HG03571 (cell line): ENCODE measurements at regions not wholly inside any gene's neighbourhood (a gene's known extent, or its start where the extent isn't known, plus 50 kb on each side); places are given as distances from the start of the nearest gene placed in this dataset.

ENCODE experiments used
- ATAC-seq: cut with Tn5 transposase; IDR thresholded peaks from one replicate; pipeline ENCODE4 v1.9.1; 2021; ENCODE audit not compliant: unreplicated experiment

GRCh38 chr2:221335219-221335752 lies 236.8 kb downstream of the EPHA4 start:
- no peak for ATAC-seq

- no peak for ATAC-seq
These were observed 235.1 kb downstream of the EPHA4 start for GRCh38 chr2:221336967-221337366.

DNA sequence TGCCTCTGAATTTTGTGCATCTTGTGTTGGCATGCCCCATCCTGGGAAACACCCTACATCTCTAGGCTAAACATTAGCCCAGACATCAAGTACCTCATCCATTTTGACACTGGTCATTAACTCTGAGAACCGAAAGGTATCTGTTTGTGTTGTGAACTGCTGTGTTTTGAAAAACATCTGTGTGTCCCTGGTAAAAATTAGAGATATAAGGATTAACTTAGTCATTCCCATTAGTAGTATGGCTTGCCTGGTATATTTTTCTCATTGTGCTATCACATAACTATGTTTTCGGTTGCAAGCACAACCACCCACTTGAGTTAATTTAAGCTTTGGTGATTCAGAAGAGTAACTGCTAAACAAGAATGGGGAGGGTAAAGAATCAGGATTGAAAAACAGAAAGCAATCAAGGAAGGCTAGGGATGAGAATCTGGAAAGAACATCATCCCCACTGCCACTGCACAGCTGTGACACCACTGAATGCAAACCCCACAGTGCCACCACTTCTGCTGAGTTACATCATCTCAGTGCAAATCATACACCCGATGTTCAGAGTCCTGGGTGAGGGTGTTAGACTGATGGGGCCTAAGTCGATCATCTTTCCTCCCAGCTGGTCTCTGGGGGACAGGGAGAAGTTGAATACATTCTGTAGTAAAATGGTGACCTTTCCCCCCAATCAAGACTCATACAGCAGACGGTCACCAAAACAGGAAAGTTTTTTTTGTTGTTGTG lies 234.0 kb downstream of the EPHA4 start:
- ATAC-seq, result no peak

GRCh38 chr2:221342388-221342787 lies 229.7 kb downstream of the EPHA4 start:
- ATAC-seq, result no peak

- ATAC-seq, result no peak
These were observed 228.6 kb downstream of the EPHA4 start for GRCh38 chr2:221343524-221343923.

GRCh38 chr2:221345516-221345915 lies 226.6 kb downstream of the EPHA4 start:
- no peak for ATAC-seq

GRCh38 chr2:221346411-221346810 lies 225.7 kb downstream of the EPHA4 start:
- ATAC-seq, result no peak

- ATAC-seq, result no peak
These were observed 224.6 kb downstream of the EPHA4 start for GRCh38 chr2:221347471-221347870.

GRCh38 chr2:221350616-221351015 lies 221.5 kb downstream of the EPHA4 start:
- no peak for ATAC-seq

DNA sequence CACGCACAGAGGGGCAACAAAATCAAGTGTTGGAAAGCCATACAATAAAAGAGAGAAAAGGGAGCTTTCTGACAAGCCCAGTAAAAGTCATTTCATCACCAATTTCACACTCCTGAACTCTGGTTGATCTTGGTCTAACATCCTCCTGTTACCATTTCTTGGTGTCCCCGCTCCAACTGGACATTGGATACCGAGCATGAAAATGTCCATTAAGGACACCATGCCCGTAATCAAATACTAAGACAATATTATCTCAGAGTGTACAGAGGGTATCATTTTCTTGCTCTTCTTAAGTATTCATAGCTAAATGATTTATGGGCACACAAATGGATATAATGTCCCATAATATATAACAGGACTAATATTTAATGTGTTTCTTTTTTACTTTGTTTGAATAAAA lies 218.9 kb downstream of the EPHA4 start:
- no peak for ATAC-seq

DNA sequence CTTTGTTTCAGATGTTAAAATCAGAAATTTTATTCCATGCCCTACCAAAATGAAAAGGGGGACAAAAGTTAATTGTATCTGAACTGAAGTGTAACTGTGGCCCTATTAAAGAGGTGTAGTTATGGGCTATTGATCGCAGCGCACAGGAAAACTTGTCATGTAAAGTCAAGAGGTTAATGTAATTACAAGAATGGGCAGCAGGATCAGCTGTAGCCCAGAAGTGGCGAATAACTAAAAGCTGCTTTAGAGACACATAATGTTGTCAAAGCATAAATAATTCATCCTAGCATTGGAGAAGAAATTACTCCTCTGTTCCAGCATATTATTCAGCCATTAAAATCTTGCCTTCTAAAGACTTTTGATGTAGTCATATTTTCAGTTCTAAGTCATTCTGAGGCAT lies 211.8 kb downstream of the EPHA4 start:
- ATAC-seq, result no peak

DNA sequence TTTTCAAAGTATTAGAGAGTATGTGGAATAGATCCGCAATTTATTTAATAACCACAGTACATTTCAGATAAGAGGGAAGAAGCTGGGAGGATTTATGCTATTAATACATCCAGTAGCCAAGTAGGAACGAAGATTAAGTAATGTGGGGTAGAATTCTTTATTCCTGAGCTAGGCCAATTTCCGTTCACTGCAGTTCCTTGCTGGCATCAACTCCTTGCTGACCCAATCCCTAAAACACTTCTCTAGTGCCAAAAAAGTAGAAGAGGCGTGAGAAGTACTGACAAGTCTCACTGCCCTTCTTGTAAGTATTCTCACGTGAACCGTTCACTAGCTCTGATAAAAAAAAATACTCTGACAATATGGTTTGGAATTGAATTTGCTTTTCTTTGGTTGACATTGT lies 211.4 kb downstream of the EPHA4 start:
- ATAC-seq, result no peak

DNA sequence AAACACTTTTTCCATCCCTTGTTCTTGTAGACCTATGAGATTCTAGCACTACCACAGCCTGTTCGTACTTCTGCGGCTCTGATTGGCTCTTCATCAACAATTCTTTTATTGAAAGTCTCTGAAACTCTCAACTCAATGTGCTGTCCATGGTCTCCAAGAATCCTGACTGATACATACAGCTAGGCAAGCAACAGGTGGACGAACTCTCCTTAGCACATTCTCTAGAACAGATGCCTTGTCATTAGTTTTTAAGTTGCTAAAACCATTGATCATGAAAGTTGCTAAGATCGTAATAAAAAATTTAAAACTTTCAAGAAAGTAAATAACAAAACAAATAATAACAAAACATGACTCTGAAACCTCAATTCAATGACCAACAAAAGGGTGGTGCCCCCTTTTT lies 210.5 kb downstream of the EPHA4 start:
- no peak for ATAC-seq

GRCh38 chr2:221364672-221365071 lies 207.4 kb downstream of the EPHA4 start:
- ATAC-seq, result no peak
